Panc1 (cell line): ENCODE measurements at regions not wholly inside any gene's neighbourhood (a gene's known extent, or its start where the extent isn't known, plus 50 kb on each side); places are given as distances from the start of the nearest gene placed in this dataset.
"Not testable (repeated sequence)": the region's sequence is repeated elsewhere in the genome, so short reads cannot be mapped to it uniquely, and the experiment has no call there.

ENCODE experiments used
- CTCF ChIP-seq: fragments of 450-650 bp; IDR thresholded peaks from 2 replicates; pipeline ENCODE4 v1.5.1; 2017; ENCODE audit warnings: mild to moderate bottlenecking
- POLR2AphosphoS5 ChIP-seq: IDR thresholded peaks from 2 replicates; pipeline ENCODE4 v1.6.1; 2012; ENCODE audit warnings: mild to moderate bottlenecking, low read depth, low read length, moderate library complexity
- TCF7L2 ChIP-seq: IDR thresholded peaks from 2 replicates; pipeline ENCODE4 v1.6.1; 2011; ENCODE audit warnings: mild to moderate bottlenecking, low read depth, low read length, inconsistent platforms

GRCh38 chr6:168168936-168169335 lies 89.9 kb upstream of the FRMD1 start:
- not testable (repeated sequence) for TF ChIP-seq CTCF, POLR2AphosphoS5, TCF7L2
